Ascending aorta (tissue), 2 donors: ENCODE measurements at regions not wholly inside any gene's neighbourhood (a gene's known extent, or its start where the extent isn't known, plus 50 kb on each side); places are given as distances from the start of the nearest gene placed in this dataset.
"Not testable (repeated sequence)": the region's sequence is repeated elsewhere in the genome, so short reads cannot be mapped to it uniquely, and the experiment has no call there.

ENCODE experiments used
- DNase-seq, 2 donors: peaks; one replicate each; pipeline ENCODE4 v3.0.0-alpha.2; 2019; ENCODE audit warnings: low spot score in 2 of 2
- H3K27ac ChIP-seq, 2 donors: fragments of 200-600 bp; sonication (generic); one replicate each; pipeline ENCODE4 v1.5.1; 2016 to 2017; ENCODE audit warnings: mild to moderate bottlenecking in 1 of 2
- H3K27me3 ChIP-seq: fragments of 200-600 bp; sonication (generic); one replicate; pipeline ENCODE4 v1.5.1; 2017
- H3K36me3 ChIP-seq, 2 donors: fragments of 200-600 bp; sonication (generic); one replicate each; pipeline ENCODE4 v1.5.1; 2016
- H3K4me1 ChIP-seq, 2 donors: fragments of 200-600 bp; sonication (generic); one replicate each; pipeline ENCODE4 v1.5.1; 2016 to 2017; ENCODE audit warnings: mild to moderate bottlenecking in 1 of 2
- H3K4me3 ChIP-seq, 2 donors: fragments of 200-600 bp; sonication (generic); one replicate each; pipeline ENCODE4 v1.5.1; 2016 to 2017; ENCODE audit warnings: mild to moderate bottlenecking in 1 of 2
- H3K9me3 ChIP-seq, 2 donors: fragments of 200-600 bp; sonication (generic); one replicate each; pipeline ENCODE4 v1.5.1; 2016
- intact Hi-C: fragments of 100-400 bp; cut with DNase I; formaldehyde crosslinking; loops from one replicate; pipeline ENCODE4 v1.15.1; 2023
- TF ChIP-seq, protein P1 (sequence below), 3 experiments: fragments of 200-600 bp in 2 of 3; fragments of 450-650 bp in 1 of 3; sonication (generic) in 2 of 3; IDR thresholded peaks; one replicate each; pipeline ENCODE4 v1.5.1; 2016 to 2019; ENCODE audit warnings: antibody characterized with exemption in 3 of 3, mild to moderate bottlenecking in 1 of 3, moderate library complexity in 1 of 3

DNA sequence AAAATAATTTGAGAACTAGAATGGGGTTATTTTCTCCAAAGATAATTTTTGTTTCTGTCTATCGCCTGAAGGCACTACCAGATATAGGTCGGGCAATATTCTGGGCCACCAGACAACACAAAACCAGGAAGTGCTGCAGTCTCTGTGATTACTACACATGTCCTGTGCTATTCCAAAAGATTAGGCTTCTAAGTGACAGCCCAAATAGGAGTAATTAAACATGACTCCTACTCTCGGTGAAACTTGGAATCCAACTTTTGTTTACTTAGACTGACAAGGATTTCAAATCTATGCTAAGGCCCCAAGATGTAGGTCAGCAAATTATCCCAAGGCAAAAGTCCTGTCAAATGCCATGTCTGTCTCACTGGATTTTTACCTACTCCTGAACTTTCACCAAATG, 157.6 kb upstream of the LRFN5 start:
- Histone ChIP-seq H3K27me3 (no peaks in the 10 kb centered on the region), H3K4me3 (no peak overlapping the region), H3K36me3 (no peaks in the 10 kb centered on the region), H3K9me3 (no peaks in the 10 kb centered on the region), H3K27ac (no peak overlapping the region), H3K4me1 (no peaks in the 10 kb centered on the region)
- TF ChIP-seq, protein P1, sequence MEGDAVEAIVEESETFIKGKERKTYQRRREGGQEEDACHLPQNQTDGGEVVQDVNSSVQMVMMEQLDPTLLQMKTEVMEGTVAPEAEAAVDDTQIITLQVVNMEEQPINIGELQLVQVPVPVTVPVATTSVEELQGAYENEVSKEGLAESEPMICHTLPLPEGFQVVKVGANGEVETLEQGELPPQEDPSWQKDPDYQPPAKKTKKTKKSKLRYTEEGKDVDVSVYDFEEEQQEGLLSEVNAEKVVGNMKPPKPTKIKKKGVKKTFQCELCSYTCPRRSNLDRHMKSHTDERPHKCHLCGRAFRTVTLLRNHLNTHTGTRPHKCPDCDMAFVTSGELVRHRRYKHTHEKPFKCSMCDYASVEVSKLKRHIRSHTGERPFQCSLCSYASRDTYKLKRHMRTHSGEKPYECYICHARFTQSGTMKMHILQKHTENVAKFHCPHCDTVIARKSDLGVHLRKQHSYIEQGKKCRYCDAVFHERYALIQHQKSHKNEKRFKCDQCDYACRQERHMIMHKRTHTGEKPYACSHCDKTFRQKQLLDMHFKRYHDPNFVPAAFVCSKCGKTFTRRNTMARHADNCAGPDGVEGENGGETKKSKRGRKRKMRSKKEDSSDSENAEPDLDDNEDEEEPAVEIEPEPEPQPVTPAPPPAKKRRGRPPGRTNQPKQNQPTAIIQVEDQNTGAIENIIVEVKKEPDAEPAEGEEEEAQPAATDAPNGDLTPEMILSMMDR (IDR thresholded peaks at IDR 0.05), result no peak
- intact Hi-C loops, result no loop called here
- DNase-seq, result no peak

DNA sequence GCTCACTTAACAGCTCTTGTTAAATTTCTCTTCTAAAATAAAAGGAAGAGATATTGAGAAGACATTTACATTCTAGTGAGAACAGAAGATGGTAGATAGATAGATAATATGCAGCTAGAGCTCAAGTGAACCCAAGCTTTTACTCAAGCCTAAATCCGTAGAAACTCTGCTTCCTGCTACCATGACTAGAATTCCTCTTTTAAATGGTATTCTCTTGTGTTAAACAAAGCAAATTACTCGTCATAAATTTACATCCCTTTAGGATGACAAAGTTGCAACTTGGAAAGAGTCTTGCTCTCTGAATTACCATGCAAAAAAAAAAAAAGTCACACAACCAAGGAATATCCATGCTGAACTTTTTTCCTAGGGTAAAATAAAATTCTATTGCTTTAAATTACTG, 160.7 kb upstream of the LRFN5 start:
- H3K4me3 ChIP-seq, result no peak overlapping the region
- no peak for DNase-seq
- H3K27ac ChIP-seq, result no peak overlapping the region
- TF ChIP-seq, protein P1 (IDR thresholded peaks at IDR 0.05), result no peak
- no peaks in the 10 kb centered on the region for H3K9me3 ChIP-seq
- H3K27me3 ChIP-seq, result no peaks in the 10 kb centered on the region
- H3K36me3 ChIP-seq, result no peaks in the 10 kb centered on the region
- H3K4me1 ChIP-seq, result no peaks in the 10 kb centered on the region
- intact Hi-C loops, result no loop called here

DNA sequence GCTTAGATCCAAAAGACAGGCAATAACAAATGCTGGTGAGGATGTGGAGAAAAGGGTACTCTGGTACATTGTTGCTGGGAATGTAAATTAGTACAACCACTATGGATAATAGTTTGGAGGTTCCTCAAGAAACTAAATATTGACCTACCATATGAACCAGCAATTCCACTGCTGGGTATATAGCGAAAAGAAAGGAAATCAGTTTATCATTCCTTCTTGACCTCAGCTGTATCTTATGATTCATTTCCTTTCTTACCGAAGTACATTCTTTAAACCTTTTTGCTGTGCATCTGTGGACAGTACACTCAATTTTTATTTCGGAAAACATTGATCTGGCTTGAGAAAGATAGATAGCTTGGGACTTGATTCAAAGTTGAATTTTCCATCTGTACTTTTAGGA, 183.2 kb upstream of the LRFN5 start:
- no peak for DNase-seq
- TF ChIP-seq, protein P1 (IDR thresholded peaks at IDR 0.05), result no peak
- H3K9me3 ChIP-seq, result no peaks in the 10 kb centered on the region
- H3K27ac ChIP-seq, result no peak overlapping the region
- intact Hi-C loops, result no loop called here
- H3K4me1 ChIP-seq, result no peaks in the 10 kb centered on the region
- H3K4me3 ChIP-seq, result no peak overlapping the region
- no peaks in the 10 kb centered on the region for H3K27me3 ChIP-seq
- H3K36me3 ChIP-seq, result no peaks in the 10 kb centered on the region

DNA sequence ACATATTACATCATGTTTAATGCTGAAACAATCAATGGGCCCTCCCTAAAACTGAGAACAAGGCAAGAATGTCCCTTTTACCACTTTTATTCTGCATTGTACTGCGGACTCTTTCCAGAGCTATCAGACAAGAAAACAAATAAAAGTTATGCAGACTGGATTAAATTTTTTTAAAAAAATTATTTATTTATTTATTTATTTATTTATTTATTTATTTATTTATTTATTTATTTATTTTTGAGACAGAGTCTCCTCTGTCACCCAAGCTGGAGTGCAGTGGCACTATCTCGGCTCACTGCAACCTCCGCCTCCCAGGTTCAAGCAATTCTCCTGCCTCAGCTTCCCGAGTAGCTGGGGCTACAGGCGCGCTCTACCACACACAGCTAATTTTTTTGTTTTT, 185.4 kb upstream of the LRFN5 start:
- H3K4me3 ChIP-seq, intact Hi-C loops, H3K9me3 ChIP-seq, DNase-seq, H3K4me1 ChIP-seq, H3K27ac ChIP-seq, H3K36me3 ChIP-seq, H3K27me3 ChIP-seq: not testable (repeated sequence)

DNA sequence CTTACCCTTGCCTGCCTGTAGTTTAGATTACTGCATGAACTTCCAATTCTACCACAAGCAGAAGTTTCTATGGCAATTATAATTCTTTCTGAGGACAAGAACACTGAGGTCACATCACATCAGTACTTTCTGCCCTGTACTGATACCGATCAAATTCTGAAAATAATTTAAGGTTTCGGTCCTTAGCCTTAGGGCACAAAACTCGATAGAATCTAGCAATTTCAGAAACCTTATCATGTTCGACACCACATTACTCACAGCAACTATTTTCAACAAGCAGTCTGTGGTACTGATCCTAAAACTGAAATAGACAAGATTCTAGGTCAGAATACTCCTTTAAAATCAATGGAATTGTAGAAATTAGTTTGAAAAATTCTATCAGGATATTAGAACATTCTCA, 187.0 kb upstream of the LRFN5 start:
- no peak for DNase-seq
- Histone ChIP-seq H3K27me3 (no peaks in the 10 kb centered on the region), H3K9me3 (no peaks in the 10 kb centered on the region), H3K27ac (no peak overlapping the region), H3K4me3 (no peak overlapping the region), H3K36me3 (no peaks in the 10 kb centered on the region), H3K4me1 (no peaks in the 10 kb centered on the region)
- TF ChIP-seq, protein P1 (IDR thresholded peaks at IDR 0.05), result no peak
- intact Hi-C loops, result no loop called here

DNA sequence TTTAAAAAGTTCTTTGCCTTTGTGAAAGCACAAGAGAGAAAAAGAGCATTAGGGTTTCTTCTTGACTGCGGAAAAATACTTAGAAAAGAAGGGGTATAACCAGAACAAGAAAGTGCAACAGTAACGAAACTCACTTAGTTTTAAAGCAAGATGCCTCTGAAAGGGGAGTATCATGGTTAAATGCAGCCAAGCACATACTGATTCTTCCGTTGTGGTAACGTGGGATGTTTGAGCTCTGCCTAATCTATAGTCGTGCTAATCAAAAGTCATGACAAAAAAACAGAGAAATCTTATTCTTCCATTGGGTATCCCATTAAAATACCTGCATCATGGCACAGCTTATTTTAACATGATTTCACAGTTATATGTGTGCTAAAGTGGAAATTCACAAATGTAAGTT, 187.8 kb upstream of the LRFN5 start:
- TF ChIP-seq, protein P1 (IDR thresholded peaks at IDR 0.05), result no peak
- no peak overlapping the region for H3K4me3 ChIP-seq
- no peak overlapping the region for H3K27ac ChIP-seq
- DNase-seq, result no peak
- no peaks in the 10 kb centered on the region for H3K4me1 ChIP-seq
- intact Hi-C loops, result no loop called here
- no peaks in the 10 kb centered on the region for H3K36me3 ChIP-seq
- no peaks in the 10 kb centered on the region for H3K9me3 ChIP-seq
- no peaks in the 10 kb centered on the region for H3K27me3 ChIP-seq
